Caco-2 (cell line): ENCODE measurements at regions not wholly inside any gene's neighbourhood (a gene's known extent, or its start where the extent isn't known, plus 50 kb on each side); places are given as distances from the start of the nearest gene placed in this dataset.

ENCODE experiments used
- BruUV-seq: library from RNA; stranded (reverse); fragments of 400-500 nt; replicated peaks from 2 replicates; lab custom pipeline; 2021; lab: Mats Ljungman, UMichigan
- CTCF ChIA-PET: fragments of 300-600 bp; sonication (Branson Sonifier 250); formaldehyde crosslinking; loops from one replicate; lab custom pipeline; 2022; ENCODE audit warnings: antibody characterized with exemption; lab: Charles Lee
- POLR2A ChIA-PET: fragments of 300-600 bp; sonication (Branson Sonifier 250); formaldehyde crosslinking; loops from one replicate; lab custom pipeline; 2022; ENCODE audit warnings: antibody characterized with exemption; lab: Charles Lee
- DNase-seq, 2 experiments: peaks; one replicate each; pipeline versions ENCODE4 v3.0.0 to v3.0.0-alpha.2; 2020 to 2022
- H3K27me3 ChIP-seq: replicated peaks from 2 replicates; pipeline ENCODE4 v1.6.0; 2011; ENCODE audit warnings: low read length; ENCODE audit not compliant: control insufficient read depth, insufficient read depth
- H3K36me3 ChIP-seq: 2 replicates; pipeline ENCODE4 v1.5.1; 2011; ENCODE audit warnings: low read length; ENCODE audit not compliant: control insufficient read depth, insufficient read depth
- H3K4me1 ChIP-seq: fragments of 250-450 bp; sonication (Bioruptor Pico); 2 replicates; pipeline ENCODE4 v1.5.1; 2020; ENCODE audit warnings: mild to moderate bottlenecking
- H3K4me3 ChIP-seq: 2 replicates; pipeline ENCODE4 v1.5.1; 2011; ENCODE audit warnings: low read depth, mild to moderate bottlenecking, control low read depth, low read length
- H3K9me3 ChIP-seq: fragments of 250-450 bp; sonication (Bioruptor Pico); 2 replicates; pipeline ENCODE4 v1.5.1; 2020; ENCODE audit warnings: mild to moderate bottlenecking, moderate library complexity
- H3K27ac Mint-ChIP-seq: one replicate; pipeline ENCODE4 v1.8.0; 2022; ENCODE audit warnings: mixed read lengths; ENCODE audit not compliant: unreplicated experiment
- H3K27me3 Mint-ChIP-seq: one replicate; pipeline ENCODE4 v1.8.0; 2022; ENCODE audit warnings: mixed read lengths; ENCODE audit not compliant: insufficient read depth, unreplicated experiment
- H3K36me3 Mint-ChIP-seq: one replicate; pipeline ENCODE4 v1.8.0; 2022; ENCODE audit warnings: mild to moderate bottlenecking, mixed read lengths; ENCODE audit not compliant: insufficient read depth, unreplicated experiment
- H3K4me1 Mint-ChIP-seq: one replicate; pipeline ENCODE4 v1.8.0; 2022; ENCODE audit warnings: low read depth, mixed read lengths; ENCODE audit not compliant: unreplicated experiment
- H3K4me3 Mint-ChIP-seq: one replicate; pipeline ENCODE4 v1.8.0; 2022; ENCODE audit warnings: mild to moderate bottlenecking, moderate library complexity, mixed read lengths; ENCODE audit not compliant: unreplicated experiment
- H3K9me3 Mint-ChIP-seq: one replicate; pipeline ENCODE4 v1.8.0; 2022; ENCODE audit warnings: mixed read lengths; ENCODE audit not compliant: unreplicated experiment
- intact Hi-C: fragments of 100-400 bp; cut with micrococcal nuclease; formaldehyde crosslinking; loops from one replicate; pipeline ENCODE4 v1.10.0; 2022; ENCODE audit not compliant: unreplicated experiment
- TF ChIP-seq, protein P1 (sequence below), 2 experiments: fragments of 200-600 bp in 1 of 2; IDR thresholded peaks; 1 replicate in 1 of 2; 2 replicates in 1 of 2; pipeline versions ENCODE4 v1.5.1 to v1.8.0; 2011 to 2022; ENCODE audit warnings: antibody characterized with exemption in 1 of 2, control low read depth in 1 of 2, inconsistent platforms in 1 of 2, low read depth in 1 of 2, low read length in 1 of 2, mild to moderate bottlenecking in 1 of 2, moderate library complexity in 1 of 2; ENCODE audit not compliant: insufficient read depth in 1 of 2, severe bottlenecking in 1 of 2, unreplicated experiment in 1 of 2

DNA sequence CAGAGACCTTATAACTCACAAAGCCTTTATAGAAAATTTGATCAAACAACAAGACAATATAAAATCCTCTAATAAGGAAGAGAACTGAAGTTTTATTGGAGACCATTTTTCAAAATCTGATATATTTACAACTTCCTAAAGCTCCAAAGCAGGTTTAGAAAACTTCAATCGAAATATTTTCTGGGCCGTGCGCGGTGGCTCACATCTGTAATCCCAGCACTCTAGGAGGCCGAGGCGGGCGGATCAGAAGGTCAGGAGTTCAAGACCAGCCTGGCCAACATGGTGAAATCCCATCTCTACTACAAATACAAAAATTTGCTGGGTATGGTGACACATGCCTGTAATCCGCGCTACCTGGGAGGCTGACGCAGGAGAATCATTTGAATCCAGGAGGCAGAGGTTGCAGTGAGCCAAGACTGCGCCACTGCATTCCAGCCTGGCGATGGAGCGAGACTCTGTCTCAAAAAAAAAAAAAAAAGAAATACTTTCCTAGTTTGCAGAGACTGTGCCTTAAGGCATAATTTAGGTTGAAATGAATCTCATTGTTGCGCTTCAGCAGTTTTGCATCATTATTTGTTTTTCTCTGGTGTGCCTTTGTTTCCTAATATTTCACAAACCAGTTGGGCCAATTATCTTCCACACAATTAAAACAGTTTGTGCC is 60.6 kb upstream of the ASIP start:
- Histone ChIP-seq H3K27me3 (no peaks in the 10 kb centered on the region), H3K4me1 (0 out of 2 replicates have a peak, but pooled peaks cover 12% of the 10 kb centered on the region), H3K36me3 (no peaks in the 10 kb centered on the region), H3K9me3 (no peaks in the 10 kb centered on the region), H3K4me3 (no peak overlapping the region)
- Mint-ChIP-seq H3K27ac (no peak overlapping the region), H3K4me1 (peaks cover 24% of the 10 kb centered on the region), H3K4me3 (no peak overlapping the region), H3K27me3 (no peaks in the 10 kb centered on the region), H3K9me3 (no peaks in the 10 kb centered on the region), H3K36me3 (no peaks in the 10 kb centered on the region)
- no TSS peak for BruUV-seq
- ChIA-PET CTCF (interaction anchor here (1.7 kb wide), 1 partner anchor 10 kb away, joined by 10 read pairs; no protein-coding TSS in a partner anchor), POLR2A (no interaction called here)
- intact Hi-C loops, result no loop called here
- TF ChIP-seq, protein P1, sequence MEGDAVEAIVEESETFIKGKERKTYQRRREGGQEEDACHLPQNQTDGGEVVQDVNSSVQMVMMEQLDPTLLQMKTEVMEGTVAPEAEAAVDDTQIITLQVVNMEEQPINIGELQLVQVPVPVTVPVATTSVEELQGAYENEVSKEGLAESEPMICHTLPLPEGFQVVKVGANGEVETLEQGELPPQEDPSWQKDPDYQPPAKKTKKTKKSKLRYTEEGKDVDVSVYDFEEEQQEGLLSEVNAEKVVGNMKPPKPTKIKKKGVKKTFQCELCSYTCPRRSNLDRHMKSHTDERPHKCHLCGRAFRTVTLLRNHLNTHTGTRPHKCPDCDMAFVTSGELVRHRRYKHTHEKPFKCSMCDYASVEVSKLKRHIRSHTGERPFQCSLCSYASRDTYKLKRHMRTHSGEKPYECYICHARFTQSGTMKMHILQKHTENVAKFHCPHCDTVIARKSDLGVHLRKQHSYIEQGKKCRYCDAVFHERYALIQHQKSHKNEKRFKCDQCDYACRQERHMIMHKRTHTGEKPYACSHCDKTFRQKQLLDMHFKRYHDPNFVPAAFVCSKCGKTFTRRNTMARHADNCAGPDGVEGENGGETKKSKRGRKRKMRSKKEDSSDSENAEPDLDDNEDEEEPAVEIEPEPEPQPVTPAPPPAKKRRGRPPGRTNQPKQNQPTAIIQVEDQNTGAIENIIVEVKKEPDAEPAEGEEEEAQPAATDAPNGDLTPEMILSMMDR (IDR thresholded peaks at IDR 0.05; ENCODE audit: insufficient read depth in 1 of 2, low read depth in 1 of 2, low read length in 1 of 2, severe bottlenecking in 1 of 2, unreplicated experiment in 1 of 2), result no peak
- DNase-seq, result peak; percentile 58 to 64

DNA sequence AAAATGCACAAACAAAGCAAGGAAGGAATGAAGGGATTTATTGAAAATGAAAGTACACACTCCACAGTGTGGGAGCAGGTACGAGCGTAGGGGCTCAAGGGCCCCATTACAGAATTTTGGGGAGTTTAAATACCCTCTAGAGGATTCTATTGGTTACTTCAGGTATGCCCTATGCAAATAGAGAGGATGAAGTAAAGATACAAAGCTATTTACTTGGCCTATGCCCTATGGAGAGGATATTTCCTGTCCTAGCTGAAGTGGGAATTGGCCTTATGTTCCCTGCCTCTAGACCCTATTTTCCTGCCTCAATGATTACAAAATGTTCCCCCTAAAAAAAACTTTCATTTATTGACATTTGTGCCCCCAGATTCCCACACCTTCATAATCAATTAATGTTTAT is 59.7 kb upstream of the ASIP start:
- Mint-ChIP-seq H3K4me3 (no peak overlapping the region), H3K27me3 (no peaks in the 10 kb centered on the region), H3K9me3 (no peaks in the 10 kb centered on the region), H3K27ac (no peak overlapping the region), H3K4me1 (peaks cover 24% of the 10 kb centered on the region), H3K36me3 (no peaks in the 10 kb centered on the region)
- no peaks in the 10 kb centered on the region for H3K9me3 ChIP-seq
- no peak for DNase-seq
- intact Hi-C loops, result no loop called here
- BruUV-seq, result no TSS peak
- 0 out of 2 replicates have a peak, but pooled peaks cover 12% of the 10 kb centered on the region for H3K4me1 ChIP-seq
- TF ChIP-seq, protein P1 (IDR thresholded peaks at IDR 0.05; ENCODE audit: insufficient read depth in 1 of 2, low read depth in 1 of 2, low read length in 1 of 2, severe bottlenecking in 1 of 2, unreplicated experiment in 1 of 2), result no peak
- H3K4me3 ChIP-seq, result no peak overlapping the region
- no peaks in the 10 kb centered on the region for H3K36me3 ChIP-seq
- ChIA-PET POLR2A (interaction anchor here (0.5 kb wide), 1 partner anchor 188 kb away, joined by 3 read pairs; no protein-coding TSS in a partner anchor), CTCF (interaction anchor here (1.7 kb wide), 1 partner anchor 9 kb away, joined by 10 read pairs; no protein-coding TSS in a partner anchor)
- no peaks in the 10 kb centered on the region; the same call in 1 of the 2 replicates for H3K27me3 ChIP-seq

DNA sequence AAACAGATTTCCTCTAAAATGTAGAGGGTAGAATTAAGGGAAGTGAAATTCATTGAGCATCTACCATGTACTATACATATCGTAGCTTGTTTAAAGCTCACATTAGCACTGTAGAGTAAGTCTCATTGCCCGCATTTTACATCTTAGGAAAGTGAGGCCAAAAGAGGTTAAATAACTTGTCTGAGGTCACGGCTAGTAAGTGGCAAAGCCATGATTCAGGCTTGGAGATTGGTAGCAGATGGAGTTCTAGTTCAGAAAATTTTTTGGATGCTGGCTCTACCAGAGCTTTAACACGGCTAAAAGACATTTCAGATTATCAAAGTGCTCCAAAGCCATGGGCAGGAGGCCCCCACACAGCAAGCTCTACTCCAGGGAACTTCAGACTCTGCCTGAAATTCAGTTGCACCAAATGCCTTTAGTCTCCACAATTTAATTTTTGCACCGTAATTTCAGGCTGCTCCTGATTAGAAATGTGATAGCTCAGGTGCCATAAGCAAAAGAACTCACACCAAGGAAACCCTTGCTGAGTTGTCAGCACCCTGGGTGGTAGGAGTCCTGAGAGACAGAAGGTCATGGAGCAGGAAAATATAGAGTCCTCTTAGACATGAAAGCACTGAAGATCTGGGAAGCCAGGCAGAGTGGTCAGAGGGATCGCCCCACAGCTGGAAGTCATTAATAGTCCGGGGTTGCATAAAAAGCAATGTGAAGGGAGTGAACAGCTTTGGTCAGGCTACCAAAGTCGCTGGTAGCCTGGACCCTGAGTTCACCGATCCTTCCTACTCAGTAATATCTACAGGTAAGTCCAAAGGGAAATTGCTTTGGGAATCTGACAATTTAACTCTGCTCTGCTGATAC is 55.2 kb upstream of the ASIP start:
- Histone ChIP-seq H3K4me3 (no peak overlapping the region), H3K36me3 (no peaks in the 10 kb centered on the region), H3K4me1 (0 out of 2 replicates have a peak, but pooled peaks cover 7% of the 10 kb centered on the region), H3K9me3 (no peaks in the 10 kb centered on the region), H3K27me3 (no peaks in the 10 kb centered on the region; the same call in 1 of the 2 replicates)
- TF ChIP-seq, protein P1 (IDR thresholded peaks at IDR 0.05; ENCODE audit: insufficient read depth in 1 of 2, low read depth in 1 of 2, low read length in 1 of 2, severe bottlenecking in 1 of 2, unreplicated experiment in 1 of 2), result no peak
- ChIA-PET CTCF (interaction anchor here (1.0 kb wide), 1 partner anchor 125 kb away, joined by 4 read pairs; no protein-coding TSS in a partner anchor), POLR2A (no interaction called here)
- peaks cover 15% of the 10 kb centered on the region for H3K4me1 Mint-ChIP-seq
- H3K27me3 Mint-ChIP-seq, result peaks cover 6% of the 10 kb centered on the region
- no peak for DNase-seq
- H3K27ac Mint-ChIP-seq, result no peak overlapping the region
- no peaks in the 10 kb centered on the region for H3K36me3 Mint-ChIP-seq
- no TSS peak for BruUV-seq
- no peak overlapping the region for H3K4me3 Mint-ChIP-seq
- no peaks in the 10 kb centered on the region for H3K9me3 Mint-ChIP-seq
- intact Hi-C loops, result no loop called here
